Muscle of arm (tissue), 1 donor: ENCODE measurements at regions not wholly inside any gene's neighbourhood (a gene's known extent, or its start where the extent isn't known, plus 50 kb on each side); places are given as distances from the start of the nearest gene placed in this dataset.
A peak's percentile ranks its signal among the peaks of the same experiment; 100 is the strongest.

Experiments
- DNase-seq: peaks from one replicate; pipeline ENCODE4 v3.0.0-alpha.2; 2013

- DNase-seq, result peak; percentile 32
Observed at GRCh38 chr11:109971184-109971523, 122.0 kb upstream of the ZC3H12C start.

GRCh38 chr11:109972181-109972715 is 120.9 kb upstream of the ZC3H12C start:
- DNase-seq, result peak; percentile 23

GRCh38 chr11:109972939-109973338 is 120.3 kb upstream of the ZC3H12C start:
- no peak for DNase-seq

GRCh38 chr11:109973486-109973885 is 119.7 kb upstream of the ZC3H12C start:
- no peak for DNase-seq

- DNase-seq, result no peak
Observed at GRCh38 chr11:109974523-109974922, 118.7 kb upstream of the ZC3H12C start.

- no peak for DNase-seq
Observed at GRCh38 chr11:109978895-109979294, 114.3 kb upstream of the ZC3H12C start.

GRCh38 chr11:109981031-109981636 is 112.1 kb upstream of the ZC3H12C start:
- DNase-seq, result no peak

GRCh38 chr11:109983358-109983757 is 109.8 kb upstream of the ZC3H12C start:
- DNase-seq, result no peak

GRCh38 chr11:109984634-109985289 is 108.4 kb upstream of the ZC3H12C start:
- no peak for DNase-seq

GRCh38 chr11:109986488-109986887 is 106.7 kb upstream of the ZC3H12C start:
- DNase-seq, result no peak

- no peak for DNase-seq
Observed at GRCh38 chr11:109991835-109992234, 101.4 kb upstream of the ZC3H12C start.

GRCh38 chr11:109993786-109994185 is 99.4 kb upstream of the ZC3H12C start:
- no peak for DNase-seq

GRCh38 chr11:109994907-109995306 is 98.3 kb upstream of the ZC3H12C start:
- DNase-seq, result no peak

- no peak for DNase-seq
Observed at GRCh38 chr11:109996060-109996459, 97.1 kb upstream of the ZC3H12C start.

- no peak for DNase-seq
Observed at GRCh38 chr11:109998921-109999320, 94.3 kb upstream of the ZC3H12C start.

- DNase-seq, result peak; percentile 16
Observed at GRCh38 chr11:110000031-110000502, 93.1 kb upstream of the ZC3H12C start.

- no peak for DNase-seq
Observed at GRCh38 chr11:110000850-110001249, 92.3 kb upstream of the ZC3H12C start.

- no peak for DNase-seq
Observed at GRCh38 chr11:110003426-110003825, 89.8 kb upstream of the ZC3H12C start.

- DNase-seq, result no peak
Observed at GRCh38 chr11:110011595-110011994, 81.6 kb upstream of the ZC3H12C start.

- DNase-seq, result no peak
Observed at GRCh38 chr11:110015695-110016094, 77.5 kb upstream of the ZC3H12C start.

GRCh38 chr11:110019675-110020074 is 73.5 kb upstream of the ZC3H12C start:
- DNase-seq, result no peak

GRCh38 chr11:110022548-110022947 is 70.6 kb upstream of the ZC3H12C start:
- DNase-seq, result no peak

- no peak for DNase-seq
Observed at GRCh38 chr11:110023711-110024110, 69.5 kb upstream of the ZC3H12C start.
